SK-N-SH (cell line): ENCODE measurements at regions not wholly inside any gene's neighbourhood (a gene's known extent, or its start where the extent isn't known, plus 50 kb on each side); places are given as distances from the start of the nearest gene placed in this dataset.

Source experiments
- CTCF ChIA-PET: fragments of 300-600, 350-600 bp; formaldehyde crosslinking; extraction: SDS; loops from one replicate; lab custom pipeline; 2021; lab: Yijun Ruan, JAX
- POLR2A ChIA-PET: fragments of 350-600 bp; sonication (Branson Sonifier 250); formaldehyde crosslinking; extraction: SDS; loops from one replicate; lab custom pipeline; 2020; ENCODE audit warnings: antibody characterized with exemption, inconsistent platforms; lab: Yijun Ruan, JAX
- DNase-seq: peaks from one replicate; pipeline ENCODE4 v3.0.0; 2012
- H2AFZ ChIP-seq: fragments of 200-600 bp; sonication (generic); 2 replicates; pipeline ENCODE4 v1.8.1; 2016; ENCODE audit warnings: antibody characterized with exemption, mild to moderate bottlenecking, low read depth
- H3F3A ChIP-seq: fragments of 200-600 bp; sonication (generic); replicated peaks from 2 replicates; pipeline ENCODE3; 2016; ENCODE audit warnings: antibody characterized with exemption, mild to moderate bottlenecking; ENCODE audit not compliant: insufficient read depth
- H3K27ac ChIP-seq, 2 experiments: fragments of 200-500 bp in 1 of 2; fragments of 200-600 bp in 1 of 2; sonication (Bioruptor generic) in 1 of 2; sonication (generic), shearing (Covaris generic) in 1 of 2; 2 replicates each; pipeline versions ENCODE4 v1.5.1 to v1.6.1; 2014 to 2016; ENCODE audit warnings: low read depth in 2 of 2, inconsistent platforms in 1 of 2, low read length in 1 of 2, mild to moderate bottlenecking in 1 of 2, mixed read lengths in 1 of 2
- H3K27me3 ChIP-seq: fragments of 200-600 bp; sonication (generic), shearing (Covaris generic); 2 replicates; pipeline ENCODE4 v1.6.1; 2016; ENCODE audit warnings: mixed run types; ENCODE audit not compliant: insufficient read depth
- H3K36me3 ChIP-seq, 2 experiments: fragments of 200-500 bp in 1 of 2; fragments of 200-600 bp in 1 of 2; sonication (Bioruptor generic) in 1 of 2; sonication (generic) in 1 of 2; replicated peaks in 1 of 2; 2 replicates each; pipeline versions ENCODE3 to v1.5.1; 2014 to 2016; ENCODE audit warnings: low read length in 1 of 2, mild to moderate bottlenecking in 1 of 2; ENCODE audit not compliant: insufficient read depth in 2 of 2, control insufficient read depth in 1 of 2
- H3K4me1 ChIP-seq, 2 experiments: fragments of 200-500 bp in 1 of 2; fragments of 200-600 bp in 1 of 2; sonication (Bioruptor generic) in 1 of 2; sonication (generic), shearing (Covaris generic) in 1 of 2; 2 replicates each; pipeline versions ENCODE4 v1.5.1 to v1.6.1; 2014 to 2016; ENCODE audit warnings: low read depth in 1 of 2, low read length in 1 of 2, mixed run types in 1 of 2; ENCODE audit not compliant: insufficient read depth in 2 of 2, control insufficient read depth in 1 of 2
- H3K4me2 ChIP-seq: fragments of 200-600 bp; sonication (generic), shearing (Covaris generic); 2 replicates; pipeline ENCODE4 v1.6.1; 2017; ENCODE audit warnings: mixed run types
- H3K4me3 ChIP-seq, 2 experiments: fragments of 200-500 bp in 1 of 2; fragments of 200-600 bp in 1 of 2; sonication (Bioruptor generic) in 1 of 2; sonication (generic), shearing (Covaris generic) in 1 of 2; 2 replicates each; pipeline versions ENCODE4 v1.5.1 to v1.8.1; 2014 to 2016; ENCODE audit warnings: low read depth in 2 of 2, inconsistent platforms in 1 of 2, low read length in 1 of 2, mild to moderate bottlenecking in 1 of 2, mixed read lengths in 1 of 2, moderate library complexity in 1 of 2
- H3K79me2 ChIP-seq: fragments of 200-600 bp; sonication (generic); 2 replicates; pipeline ENCODE4 v1.8.1; 2017; ENCODE audit warnings: mild to moderate bottlenecking; ENCODE audit not compliant: insufficient read depth
- H3K9ac ChIP-seq: fragments of 200-600 bp; sonication (generic); 2 replicates; pipeline ENCODE4 v1.6.1; 2017; ENCODE audit warnings: mixed run types
- H3K9me2 ChIP-seq: fragments of 200-600 bp; sonication (generic); 2 replicates; pipeline ENCODE4 v1.6.1; 2017; ENCODE audit warnings: mixed run types
- H3K9me3 ChIP-seq: fragments of 200-600 bp; sonication (generic); 2 replicates; pipeline ENCODE4 v1.6.1; 2017; ENCODE audit warnings: mixed run types, mild to moderate bottlenecking, moderate library complexity
- H4K20me1 ChIP-seq: fragments of 200-600 bp; sonication (generic); 2 replicates; pipeline ENCODE4 v1.6.1; 2017; ENCODE audit warnings: mild to moderate bottlenecking, mixed run types; ENCODE audit not compliant: insufficient read depth
- EP300 ChIP-seq, 2 experiments: IDR thresholded peaks; 2 replicates each; pipeline versions ENCODE4 v1.4.0 to v1.6.1; 2012; ENCODE audit warnings: borderline replicate concordance in 1 of 2, low read depth in 1 of 2, low read length in 1 of 2
- FOXM1 ChIP-seq: IDR thresholded peaks from 2 replicates; pipeline ENCODE4 v1.4.0; 2012; ENCODE audit warnings: low read depth, mild to moderate bottlenecking
- GABPA ChIP-seq: IDR thresholded peaks from 2 replicates; pipeline ENCODE4 v1.4.0; 2012; ENCODE audit warnings: low read depth, mild to moderate bottlenecking
- JUND ChIP-seq: IDR thresholded peaks from 2 replicates; pipeline ENCODE4 v1.4.0; 2012
- MXI1 ChIP-seq: IDR thresholded peaks from 2 replicates; pipeline ENCODE4 v1.6.1; 2012; ENCODE audit warnings: mild to moderate bottlenecking, low read depth, low read length, improper control_type of control experiment
- NRF1 ChIP-seq: IDR thresholded peaks from 2 replicates; pipeline ENCODE4 v1.6.1; 2012; ENCODE audit warnings: low read depth, mild to moderate bottlenecking, low read length
- POLR2AphosphoS5 ChIP-seq: IDR thresholded peaks from 2 replicates; pipeline ENCODE4 v1.6.1; 2012; ENCODE audit warnings: low read depth, low read length
- RFX5 ChIP-seq: IDR thresholded peaks from 2 replicates; pipeline ENCODE4 v1.6.1; 2012; ENCODE audit warnings: mild to moderate bottlenecking, improper control_type of control experiment, low read length
- TCF12 ChIP-seq: IDR thresholded peaks from 2 replicates; pipeline ENCODE4 v1.4.0; 2012
- TEAD4 ChIP-seq: IDR thresholded peaks from 2 replicates; pipeline ENCODE4 v1.4.0; 2012; ENCODE audit warnings: mild to moderate bottlenecking, borderline replicate concordance; ENCODE audit not compliant: insufficient read depth
- WGBS: methylation state at CpG from one replicate; pipeline ENCODE4 v1.1.6; 2017; ENCODE audit warnings: low lambda C conversion rate; 5-methylcytosine and 5-hydroxymethylcytosine counted together
- TF ChIP-seq, protein P1 (sequence below): IDR thresholded peaks from 2 replicates; pipeline ENCODE4 v1.4.0; 2012; ENCODE audit warnings: low read depth

GRCh38 chr7:15005672-15006071, 103.1 kb upstream of the DGKB start:
- no peaks in the 10 kb centered on the region for H3K36me3 ChIP-seq
- no peak overlapping the region for H3K27ac ChIP-seq
- POLR2A ChIA-PET: no interaction called here
- no peaks in the 10 kb centered on the region for H3K4me1 ChIP-seq
- no peak for DNase-seq
- 80% methylated on average over 5 of the region's 5 CpGs for WGBS
- H3K27me3 ChIP-seq: no peaks in the 10 kb centered on the region
- H2AFZ ChIP-seq: no peak overlapping the region
- no peak overlapping the region for H3K4me2 ChIP-seq
- H3K9me2 ChIP-seq: no peaks in the 10 kb centered on the region
- no peak for TF ChIP-seq EP300 (IDR thresholded peaks at IDR 0.05; ENCODE audit: borderline replicate concordance in 1 of 2, low read depth in 1 of 2, low read length in 1 of 2)
- TF ChIP-seq, protein P1, sequence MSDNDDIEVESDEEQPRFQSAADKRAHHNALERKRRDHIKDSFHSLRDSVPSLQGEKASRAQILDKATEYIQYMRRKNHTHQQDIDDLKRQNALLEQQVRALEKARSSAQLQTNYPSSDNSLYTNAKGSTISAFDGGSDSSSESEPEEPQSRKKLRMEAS: no peak
- TF ChIP-seq, all 33 proteins: peak for 0
- Histone ChIP-seq H3F3A (no peaks in the 10 kb centered on the region), H3K4me3 (no peak overlapping the region), H4K20me1 (no peaks in the 10 kb centered on the region), H3K9me3 (no peaks in the 10 kb centered on the region), H3K79me2 (no peaks in the 10 kb centered on the region), H3K9ac (no peak overlapping the region)
- CTCF ChIA-PET: interaction anchor here (0.8 to 4.4 kb wide), 6 partner anchors 10 to 716 kb away, joined by 3 to 39 read pairs (median 4); no protein-coding TSS in a partner anchor

- POLR2A ChIA-PET: no interaction called here
These were observed 97.6 kb upstream of the DGKB start for GRCh38 chr7:15000157-15000556.

DNA sequence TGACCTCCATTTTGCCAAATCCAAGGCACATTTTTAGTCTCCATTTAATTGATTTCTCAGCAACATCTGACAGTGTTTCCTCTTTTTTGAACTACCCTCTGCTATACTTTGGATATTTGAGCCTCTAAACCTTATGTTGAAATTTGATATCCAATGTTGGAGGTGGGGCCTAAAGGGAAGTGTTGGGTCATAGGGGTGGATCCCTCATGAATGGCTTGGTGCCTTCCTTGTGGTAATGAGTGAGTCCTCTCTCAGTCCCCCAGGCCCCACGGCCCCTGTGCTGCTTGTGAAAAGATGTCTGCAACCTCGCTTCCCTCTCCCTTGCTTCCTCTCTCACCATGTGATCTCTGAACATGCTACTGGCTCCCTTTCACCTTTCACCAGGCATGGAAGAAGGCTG, 96.8 kb upstream of the DGKB start:
- Histone ChIP-seq H3K27ac (no peak overlapping the region), H3K4me1 (no peaks in the 10 kb centered on the region), H3K36me3 (no peaks in the 10 kb centered on the region), H3K79me2 (no peaks in the 10 kb centered on the region), H3K9me2 (no peaks in the 10 kb centered on the region), H2AFZ (no peak overlapping the region), H3F3A (no peaks in the 10 kb centered on the region), H3K9me3 (no peaks in the 10 kb centered on the region), H3K27me3 (no peaks in the 10 kb centered on the region), H4K20me1 (no peaks in the 10 kb centered on the region), H3K4me2 (no peak overlapping the region), H3K9ac (no peak overlapping the region), H3K4me3 (no peak overlapping the region)
- ChIA-PET CTCF (interaction anchor here (2.7 kb wide), 1 partner anchor 16 kb away, joined by 14 read pairs; no protein-coding TSS in a partner anchor), POLR2A (no interaction called here)
- WGBS: 74% methylated on average over 2 of the region's 2 CpGs
- DNase-seq: no peak
- TF ChIP-seq NRF1 (no peak), MXI1 (no peak), GABPA (no peak)

More at GRCh38 chr7:15000157-15000556, 97.6 kb upstream of the DGKB start:
- H3K4me3 ChIP-seq: no peak overlapping the region
- no peaks in the 10 kb centered on the region for H3K27me3 ChIP-seq
- no peak overlapping the region for H3K27ac ChIP-seq
- H3K9ac ChIP-seq: no peak overlapping the region
- H3K9me3 ChIP-seq: no peaks in the 10 kb centered on the region
- no peaks in the 10 kb centered on the region for H4K20me1 ChIP-seq
- no peaks in the 10 kb centered on the region for H3K79me2 ChIP-seq
- H2AFZ ChIP-seq: no peak overlapping the region
- no peak for DNase-seq
- H3K36me3 ChIP-seq: no peaks in the 10 kb centered on the region
- H3K4me2 ChIP-seq: no peak overlapping the region
- H3K9me2 ChIP-seq: no peaks in the 10 kb centered on the region
- WGBS: 39% methylated on average over 1 of the region's 1 CpG
- no peak for TF ChIP-seq RFX5
- no peak for TF ChIP-seq JUND
- TF ChIP-seq FOXM1: no peak
- no peak for TF ChIP-seq TCF12
- no peak for TF ChIP-seq POLR2AphosphoS5
- no peak for TF ChIP-seq TEAD4
- CTCF ChIA-PET: interaction anchor here (1.2 to 2.7 kb wide), 3 partner anchors 15 to 309 kb away, joined by 3 to 14 read pairs (median 3); no protein-coding TSS in a partner anchor
- no peaks in the 10 kb centered on the region for H3F3A ChIP-seq
- H3K4me1 ChIP-seq: no peaks in the 10 kb centered on the region
